RPMI8226 (cell line): ENCODE measurements at regions not wholly inside any gene's neighbourhood (a gene's known extent, or its start where the extent isn't known, plus 50 kb on each side); places are given as distances from the start of the nearest gene placed in this dataset.

Source experiments
- DNase-seq: peaks from one replicate; pipeline ENCODE4 v3.0.0-alpha.2; 2015

GRCh38 chr4:84441758-84442377 is 57.2 kb downstream of the NKX6-1 start:
- DNase-seq, result no peak

- no peak for DNase-seq
Measured at GRCh38 chr4:84439996-84440395, 59.1 kb downstream of the NKX6-1 start.

- no peak for DNase-seq
Measured at GRCh38 chr4:84436812-84437211, 62.3 kb downstream of the NKX6-1 start.

GRCh38 chr4:84434344-84434743 is 64.7 kb downstream of the NKX6-1 start:
- no peak for DNase-seq

- no peak for DNase-seq
Measured at GRCh38 chr4:84433633-84434222, 65.4 kb downstream of the NKX6-1 start.

- no peak for DNase-seq
Measured at GRCh38 chr4:84432713-84433112, 66.4 kb downstream of the NKX6-1 start.

GRCh38 chr4:84420608-84421007 is 78.5 kb downstream of the NKX6-1 start:
- DNase-seq, result no peak

GRCh38 chr4:84419201-84419600 is 79.9 kb downstream of the NKX6-1 start:
- no peak for DNase-seq

GRCh38 chr4:84417997-84418709 is 80.9 kb downstream of the NKX6-1 start:
- no peak for DNase-seq

- no peak for DNase-seq
Measured at GRCh38 chr4:84413976-84414375, 85.1 kb downstream of the NKX6-1 start.

GRCh38 chr4:84413480-84413879 is 85.6 kb downstream of the NKX6-1 start:
- DNase-seq, result no peak

- no peak for DNase-seq
Measured at GRCh38 chr4:84412062-84412461, 87.0 kb downstream of the NKX6-1 start.

GRCh38 chr4:84407554-84408407 is 91.3 kb downstream of the NKX6-1 start:
- no peak for DNase-seq

GRCh38 chr4:84403656-84404055 is 95.4 kb downstream of the NKX6-1 start:
- no peak for DNase-seq

GRCh38 chr4:84401701-84402306 is 97.3 kb downstream of the NKX6-1 start:
- DNase-seq, result peak; percentile 11

- DNase-seq, result no peak
Measured at GRCh38 chr4:84394386-84394785, 104.7 kb downstream of the NKX6-1 start.

- no peak for DNase-seq
Measured at GRCh38 chr4:84392951-84393590, 106.0 kb downstream of the NKX6-1 start.

GRCh38 chr4:84389406-84389805 is 109.7 kb downstream of the NKX6-1 start:
- no peak for DNase-seq

- no peak for DNase-seq
Measured at GRCh38 chr4:84385203-84385602, 113.9 kb downstream of the NKX6-1 start.

- no peak for DNase-seq
Measured at GRCh38 chr4:84384801-84385200, 114.3 kb downstream of the NKX6-1 start.

GRCh38 chr4:84381759-84382158 is 117.3 kb downstream of the NKX6-1 start:
- DNase-seq, result no peak

GRCh38 chr4:84379917-84380641 is 119.0 kb downstream of the NKX6-1 start:
- DNase-seq, result no peak
